ENCODE measurements at regions not wholly inside any gene's neighbourhood (a gene's known extent, or its start where the extent isn't known, plus 50 kb on each side); places are given as distances from the start of the nearest gene placed in this dataset.

DNA sequence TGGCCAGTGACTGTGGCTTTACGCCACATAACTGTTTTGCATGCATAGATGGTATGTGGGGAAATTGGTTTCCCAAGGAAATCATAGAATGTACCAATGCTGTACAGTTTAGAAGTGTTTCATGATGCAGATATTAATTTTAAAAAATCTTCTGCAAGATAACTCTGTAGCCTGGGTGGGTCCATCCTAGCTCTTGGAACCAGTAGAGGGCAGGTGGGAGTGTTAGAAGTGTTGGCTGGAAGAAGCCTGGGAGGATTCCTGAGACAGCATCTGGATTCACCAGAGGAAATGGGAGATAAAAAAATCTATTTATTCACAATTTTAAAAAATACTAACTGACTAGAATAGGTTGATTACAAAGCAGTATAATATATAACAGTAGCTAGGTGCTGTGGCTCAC, 139.9 kb upstream of the GRIA4 start:
- WGBS, 2 donors: 94 to 100% methylated on average over 1 of the region's 1 CpG
- intact Hi-C loops (cut with DNase I; ENCODE audit: low total_unique reads): no loop called here

DNA sequence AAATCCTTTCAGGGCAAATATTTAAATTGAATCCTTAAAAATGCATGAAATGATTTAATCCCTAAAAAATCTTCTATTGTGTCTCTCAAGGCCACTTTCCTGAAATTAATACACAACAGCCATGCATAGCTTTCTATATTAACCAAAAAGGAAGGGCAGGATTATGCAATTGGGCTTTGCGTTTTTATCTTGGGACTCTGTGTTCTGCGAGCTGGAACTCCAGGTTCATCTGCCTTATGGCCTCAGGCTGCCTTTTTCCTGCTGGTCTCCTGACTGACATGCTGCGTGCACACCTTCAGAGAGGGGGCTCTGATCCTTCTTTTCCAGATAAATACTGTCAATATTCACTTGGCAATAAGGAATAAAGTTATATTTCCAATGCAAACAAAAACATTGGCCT, 141.7 kb upstream of the GRIA4 start:
- no peak overlapping the region for H3K4me3 ChIP-seq (ENCODE audit: low read depth, poor library complexity, severe bottlenecking)
- 29 to 44% methylated on average over 3 of the region's 3 CpGs for WGBS, 2 donors

More for the DNA sequence above, 139.9 kb upstream of the GRIA4 start:
- TF ChIP-seq, protein P1, sequence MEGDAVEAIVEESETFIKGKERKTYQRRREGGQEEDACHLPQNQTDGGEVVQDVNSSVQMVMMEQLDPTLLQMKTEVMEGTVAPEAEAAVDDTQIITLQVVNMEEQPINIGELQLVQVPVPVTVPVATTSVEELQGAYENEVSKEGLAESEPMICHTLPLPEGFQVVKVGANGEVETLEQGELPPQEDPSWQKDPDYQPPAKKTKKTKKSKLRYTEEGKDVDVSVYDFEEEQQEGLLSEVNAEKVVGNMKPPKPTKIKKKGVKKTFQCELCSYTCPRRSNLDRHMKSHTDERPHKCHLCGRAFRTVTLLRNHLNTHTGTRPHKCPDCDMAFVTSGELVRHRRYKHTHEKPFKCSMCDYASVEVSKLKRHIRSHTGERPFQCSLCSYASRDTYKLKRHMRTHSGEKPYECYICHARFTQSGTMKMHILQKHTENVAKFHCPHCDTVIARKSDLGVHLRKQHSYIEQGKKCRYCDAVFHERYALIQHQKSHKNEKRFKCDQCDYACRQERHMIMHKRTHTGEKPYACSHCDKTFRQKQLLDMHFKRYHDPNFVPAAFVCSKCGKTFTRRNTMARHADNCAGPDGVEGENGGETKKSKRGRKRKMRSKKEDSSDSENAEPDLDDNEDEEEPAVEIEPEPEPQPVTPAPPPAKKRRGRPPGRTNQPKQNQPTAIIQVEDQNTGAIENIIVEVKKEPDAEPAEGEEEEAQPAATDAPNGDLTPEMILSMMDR (IDR thresholded peaks at IDR 0.05): no peak
- TF ChIP-seq POLR2A (IDR thresholded peaks at IDR 0.05): no peak
- DNase-seq (ENCODE audit: low spot score in 2 of 2): no peak
- H3K4me3 ChIP-seq (ENCODE audit: low read depth, poor library complexity, severe bottlenecking): no peak overlapping the region

DNA sequence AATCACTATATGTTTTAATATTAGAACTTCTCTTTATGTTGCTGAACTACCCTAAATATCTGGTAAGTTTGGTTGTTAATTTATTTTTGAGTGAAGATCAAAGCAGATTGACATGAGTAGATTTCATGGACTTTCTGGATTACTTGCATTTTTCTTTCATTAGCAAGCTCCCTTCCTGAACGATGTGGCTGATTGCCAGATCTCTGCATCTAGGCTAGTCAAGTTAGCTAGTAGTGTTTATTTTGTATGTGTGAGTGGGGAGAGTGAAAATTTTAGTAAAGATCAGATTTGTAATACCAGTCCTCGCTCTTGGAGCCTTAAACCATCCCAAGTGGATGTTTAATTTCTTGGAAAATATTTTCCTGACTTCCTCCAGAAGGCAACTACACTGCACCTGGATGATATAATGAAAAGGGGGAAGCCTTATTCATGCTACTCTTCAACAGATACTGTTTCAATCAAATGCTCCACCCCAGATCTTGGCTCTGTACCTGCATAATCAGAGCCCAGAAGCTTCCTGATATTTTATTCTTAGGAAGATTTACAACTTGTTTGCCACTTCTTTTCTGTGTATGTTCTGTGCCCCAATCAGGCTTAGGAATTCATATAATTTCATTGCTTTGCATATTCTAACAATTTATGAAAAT, 143.2 kb upstream of the GRIA4 start:
- intact Hi-C loops (cut with DNase I; ENCODE audit: low total_unique reads): no loop called here
- TF ChIP-seq, protein P1 (IDR thresholded peaks at IDR 0.05): no peak
- no peak for TF ChIP-seq POLR2A (IDR thresholded peaks at IDR 0.05)
- no peak overlapping the region for H3K4me3 ChIP-seq (ENCODE audit: low read depth, poor library complexity, severe bottlenecking)
- 26 to 29% methylated on average over 2 of the region's 2 CpGs for WGBS, 2 donors
- DNase-seq (ENCODE audit: low spot score in 2 of 2): no peak

More for the DNA sequence above, 141.7 kb upstream of the GRIA4 start:
- DNase-seq (ENCODE audit: low spot score in 2 of 2): no peak
- intact Hi-C loops (cut with DNase I; ENCODE audit: low total_unique reads): no loop called here
- TF ChIP-seq, protein P1 (IDR thresholded peaks at IDR 0.05): no peak
- no peak for TF ChIP-seq POLR2A (IDR thresholded peaks at IDR 0.05)

DNA sequence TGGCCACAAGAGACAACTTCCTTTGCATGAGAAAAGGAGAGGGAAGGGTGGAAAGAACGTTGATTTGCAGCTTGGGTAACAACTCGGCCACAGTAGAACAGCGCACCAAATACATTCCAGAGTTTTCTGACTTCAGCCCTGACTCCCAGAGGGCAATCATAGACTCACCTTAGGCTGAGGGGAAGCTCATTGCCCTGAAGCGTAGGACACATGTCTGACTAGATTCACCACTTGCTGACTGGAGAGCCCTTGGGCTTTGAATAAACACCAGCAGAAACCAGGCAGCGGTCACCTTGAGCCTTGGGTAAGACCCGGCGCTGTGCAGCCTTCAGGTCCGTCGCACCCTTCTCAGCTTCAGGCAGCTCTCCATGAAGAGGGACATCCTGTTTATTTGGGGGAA, 151.8 kb upstream of the GRIA4 start:
- 91 to 94% methylated on average over 9 of the region's 9 CpGs for WGBS, 2 donors
- TF ChIP-seq POLR2A (IDR thresholded peaks at IDR 0.05): no peak
- TF ChIP-seq, protein P1 (IDR thresholded peaks at IDR 0.05): no peak
- DNase-seq (ENCODE audit: low spot score in 2 of 2): no peak
- intact Hi-C loops (cut with DNase I; ENCODE audit: low total_unique reads): no loop called here
- H3K4me3 ChIP-seq (ENCODE audit: low read depth, poor library complexity, severe bottlenecking): no peak overlapping the region

DNA sequence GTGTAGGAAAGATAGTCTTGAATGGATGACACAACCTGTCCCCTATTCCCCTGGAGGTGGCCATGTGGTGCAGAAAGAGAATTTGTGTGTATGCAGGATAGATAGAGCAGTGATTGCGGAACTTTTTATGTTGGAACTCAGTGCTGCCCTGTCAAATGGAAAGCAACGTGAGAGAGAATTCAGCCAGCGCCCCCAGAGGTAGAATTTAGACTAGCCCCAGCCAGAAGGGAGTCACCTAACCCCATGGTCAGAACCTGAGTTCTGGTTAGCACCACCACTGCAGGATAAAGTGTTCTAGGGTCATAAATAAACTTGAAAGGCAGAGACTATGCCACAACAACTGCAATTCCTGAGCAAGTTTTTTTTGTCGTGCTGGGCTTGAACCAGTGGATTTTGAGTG, 152.9 kb upstream of the GRIA4 start:
- TF ChIP-seq, protein P1 (IDR thresholded peaks at IDR 0.05): no peak
- TF ChIP-seq POLR2A (IDR thresholded peaks at IDR 0.05): no peak
- no peak for DNase-seq (ENCODE audit: low spot score in 2 of 2)
- H3K4me3 ChIP-seq (ENCODE audit: low read depth, poor library complexity, severe bottlenecking): no peak overlapping the region
- intact Hi-C loops (cut with DNase I; ENCODE audit: low total_unique reads): no loop called here
- WGBS, 2 donors: 70 to 79% methylated on average over 4 of the region's 4 CpGs

Data from lower leg skin (tissue), 4 donors.